GM20431 (cell line): ENCODE measurements at regions not wholly inside any gene's neighbourhood (a gene's known extent, or its start where the extent isn't known, plus 50 kb on each side); places are given as distances from the start of the nearest gene placed in this dataset.

Experiments
- in situ Hi-C: fragments of 300-500 bp; cut with MseI, MboI; formaldehyde crosslinking; loops from one replicate; pipeline ENCODE4 v1.15.0; 2020; ENCODE audit warnings: low sequenced_read_pairs; ENCODE audit not compliant: unreplicated experiment

DNA sequence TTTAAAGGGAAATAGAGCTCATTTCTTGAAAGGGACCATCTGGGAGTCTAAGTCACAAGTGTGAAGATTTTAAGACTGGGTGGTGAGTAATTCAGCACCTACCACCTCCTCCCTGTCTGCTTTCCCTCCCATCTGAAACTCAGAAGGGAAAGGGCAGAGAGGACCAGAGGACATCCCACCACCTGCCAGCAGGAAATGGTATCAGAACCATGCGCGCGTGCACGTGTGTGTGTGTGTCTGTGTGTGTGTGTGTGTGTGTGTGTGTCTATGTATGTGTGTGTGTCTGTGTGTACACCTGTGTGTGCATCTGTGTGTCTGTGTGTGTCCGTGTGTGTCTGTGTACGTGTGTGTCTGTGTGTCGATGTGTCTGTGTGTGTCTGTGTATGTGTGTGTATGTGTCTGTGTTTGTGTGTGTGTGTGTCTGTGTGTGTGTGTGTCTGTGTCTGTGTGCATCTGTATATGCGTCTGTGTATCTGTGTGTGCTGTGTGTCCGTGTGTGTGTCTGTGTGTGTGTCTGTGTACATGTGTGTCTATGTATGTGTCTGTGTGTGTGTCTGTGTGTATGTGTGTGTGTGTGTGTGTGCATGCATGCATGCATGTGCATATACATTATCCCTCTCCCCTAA, 76.8 kb downstream of the ZFP36L2 start:
- in situ Hi-C loops, result loop anchor here (25.0 kb wide), 1 partner anchor 338 kb away; no protein-coding TSS in a partner anchor

DNA sequence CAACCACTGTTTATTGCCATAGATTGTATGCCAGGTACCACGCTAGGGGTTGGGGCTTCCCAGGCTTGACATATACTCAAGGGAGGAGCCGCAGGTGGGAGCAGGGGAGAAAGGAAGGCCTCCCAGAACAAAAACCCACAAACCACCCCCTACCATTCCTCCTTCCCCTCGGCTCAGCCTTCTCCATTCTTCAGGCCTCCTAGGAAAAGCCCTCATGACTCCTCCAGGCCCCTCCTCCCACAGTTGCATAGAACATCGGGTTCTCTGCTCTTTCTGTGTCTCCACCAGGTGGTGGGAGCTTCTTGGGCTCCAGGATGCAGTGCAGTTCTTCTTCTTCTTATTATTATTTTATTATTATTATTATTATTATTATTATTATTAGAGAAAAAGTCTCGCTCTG, 80.3 kb downstream of the ZFP36L2 start:
- in situ Hi-C loops, result loop anchor here (25.0 kb wide), 1 partner anchor 341 kb away; no protein-coding TSS in a partner anchor

DNA sequence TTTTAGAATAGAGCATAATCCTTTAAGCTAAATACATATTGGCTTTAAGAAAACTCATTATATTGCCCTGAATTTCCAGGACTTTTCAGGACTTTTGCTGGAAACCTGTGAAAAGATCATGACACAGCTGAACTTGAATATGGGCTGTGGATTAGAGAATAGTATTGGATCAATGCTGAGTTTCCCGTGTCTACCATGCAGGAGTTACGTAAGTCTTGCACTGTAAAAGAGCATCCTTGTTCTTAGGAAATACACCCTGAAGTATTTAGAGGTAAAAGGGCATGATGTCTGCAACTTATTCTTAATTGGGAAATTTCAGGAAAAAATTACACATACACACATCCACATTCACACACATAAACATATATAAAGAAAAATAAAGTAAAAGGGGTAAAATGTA, 82.1 kb downstream of the ZFP36L2 start:
- in situ Hi-C loops, result loop anchor here (25.0 kb wide), 1 partner anchor 343 kb away; no protein-coding TSS in a partner anchor

DNA sequence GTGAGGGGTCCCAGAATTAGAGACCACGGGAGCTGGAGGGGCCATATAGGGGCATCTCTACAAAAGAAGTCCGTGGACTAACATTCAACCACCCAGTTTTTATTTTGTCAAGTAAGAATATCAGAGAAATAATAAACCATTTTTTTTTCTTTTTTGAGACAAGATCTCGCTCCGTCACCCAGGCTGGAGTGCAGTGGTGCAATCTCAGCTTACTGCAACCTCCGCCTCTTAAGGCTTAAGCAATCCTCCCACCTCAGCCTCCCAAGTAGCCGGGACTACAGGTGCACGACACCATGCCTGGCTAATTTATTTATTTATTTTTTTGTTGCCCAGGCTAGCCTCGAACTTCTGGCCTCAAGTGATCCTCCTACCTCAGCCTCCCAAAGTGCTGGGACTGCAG, 82.7 kb downstream of the ZFP36L2 start:
- in situ Hi-C loops, result loop anchor here (25.0 kb wide), 1 partner anchor 344 kb away; no protein-coding TSS in a partner anchor

DNA sequence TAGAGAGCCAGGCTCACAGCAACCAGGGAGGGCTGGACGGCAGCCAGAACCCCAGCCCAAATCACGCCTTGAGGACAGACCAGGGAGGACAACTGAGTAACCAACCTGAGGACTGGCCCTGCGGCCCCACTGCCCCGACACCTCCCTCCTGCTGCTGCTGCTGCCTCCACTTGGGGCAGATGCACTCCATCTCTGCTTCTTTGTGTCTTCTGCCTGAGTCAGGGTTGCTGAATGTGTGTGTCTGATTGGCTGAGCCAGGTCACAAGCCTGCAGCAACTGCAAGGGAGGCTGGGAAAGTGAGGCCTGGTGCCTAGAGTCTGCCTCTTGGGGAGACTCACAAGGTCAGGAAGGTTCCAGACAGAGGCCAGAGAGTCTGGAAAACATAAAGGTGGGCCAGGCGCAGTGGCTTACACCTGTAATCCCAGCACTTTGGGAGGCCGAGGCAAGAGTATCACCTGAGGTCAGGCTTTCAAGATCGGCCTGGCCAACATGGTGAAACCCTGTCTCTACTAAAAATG, 83.4 kb downstream of the ZFP36L2 start:
- in situ Hi-C loops, result loop anchor here (25.0 kb wide), 1 partner anchor 344 kb away; no protein-coding TSS in a partner anchor

DNA sequence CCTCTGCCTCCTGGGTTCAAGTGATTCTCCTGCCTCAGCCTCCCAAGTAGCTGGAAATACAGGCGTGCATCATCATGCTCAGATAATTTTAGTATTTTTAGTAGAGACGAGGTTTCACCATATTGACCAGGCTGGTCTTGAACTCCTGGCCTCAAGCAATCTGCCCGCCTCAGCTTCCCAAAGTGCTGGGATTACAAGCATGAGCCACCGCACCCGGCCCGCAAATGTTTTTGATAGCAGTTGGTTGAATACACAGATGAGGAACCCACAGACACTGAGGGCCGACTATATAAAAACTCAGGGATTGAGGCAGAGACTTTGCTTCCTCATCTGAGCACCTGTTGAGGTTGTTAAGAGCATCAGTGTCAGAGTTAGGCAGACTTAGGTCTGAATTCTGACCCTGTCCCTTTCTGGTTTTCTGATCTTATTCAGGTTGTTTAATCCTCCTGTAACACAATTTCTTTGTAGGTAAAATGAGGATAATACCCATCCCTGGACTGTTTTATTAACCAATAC, 84.7 kb downstream of the ZFP36L2 start:
- in situ Hi-C loops, result loop anchor here (25.0 kb wide), 1 partner anchor 346 kb away; no protein-coding TSS in a partner anchor

DNA sequence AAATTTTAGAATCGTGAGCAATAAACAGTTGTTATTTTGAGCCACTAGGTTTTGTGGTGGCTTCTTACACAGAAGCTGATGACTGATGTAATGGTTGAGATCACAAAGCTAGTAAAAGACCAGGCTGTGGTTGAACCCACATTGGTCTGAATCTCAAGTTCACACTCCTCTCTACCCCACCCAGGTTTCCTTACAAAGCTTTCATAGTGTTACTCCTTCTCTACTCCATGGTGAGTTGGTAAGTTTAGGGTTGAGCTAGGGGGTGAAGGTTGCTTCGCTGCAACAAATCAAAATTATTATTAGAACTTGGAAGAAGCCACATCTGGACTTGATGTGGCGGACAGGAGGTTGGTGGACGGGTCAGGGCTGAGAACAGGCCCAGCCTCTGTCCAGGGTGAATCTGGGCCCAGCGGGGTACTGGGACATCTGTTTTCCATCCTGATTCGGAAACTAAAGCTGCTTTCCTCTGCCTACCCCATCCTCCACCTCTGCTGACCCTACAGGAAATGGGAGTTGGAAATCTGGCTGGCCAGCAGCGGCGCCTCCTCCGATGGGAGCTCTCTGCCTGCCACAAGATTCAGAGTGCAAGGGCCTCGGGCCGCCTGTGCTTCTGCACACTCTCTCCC, 86.3 kb downstream of the ZFP36L2 start:
- in situ Hi-C loops, result loop anchor here (10.0 to 25.0 kb wide), 2 partner anchors 85 to 347 kb away; partner anchors contain the start of gene ZFP36L2

DNA sequence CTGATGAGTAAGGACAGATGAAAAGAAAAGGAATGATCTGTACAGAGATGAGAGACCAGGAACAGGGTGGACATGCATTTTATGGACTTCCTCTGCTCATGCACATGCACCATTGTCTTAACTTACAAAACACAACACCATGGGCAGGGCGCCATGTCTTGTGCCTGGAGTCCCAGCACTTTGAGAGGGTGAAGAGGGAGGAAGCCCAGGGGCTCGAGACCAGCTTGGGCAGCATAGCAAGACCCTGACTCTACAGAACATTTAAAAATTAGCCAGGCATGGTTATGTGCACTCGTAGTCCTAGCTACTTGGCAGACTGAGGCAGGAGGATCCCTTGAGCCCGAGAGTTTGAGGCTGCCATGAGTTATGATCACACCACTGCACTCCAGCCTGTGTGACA, 86.9 kb downstream of the ZFP36L2 start:
- in situ Hi-C loops, result loop anchor here (10.0 to 25.0 kb wide), 2 partner anchors 85 to 348 kb away; partner anchors contain the start of gene ZFP36L2

DNA sequence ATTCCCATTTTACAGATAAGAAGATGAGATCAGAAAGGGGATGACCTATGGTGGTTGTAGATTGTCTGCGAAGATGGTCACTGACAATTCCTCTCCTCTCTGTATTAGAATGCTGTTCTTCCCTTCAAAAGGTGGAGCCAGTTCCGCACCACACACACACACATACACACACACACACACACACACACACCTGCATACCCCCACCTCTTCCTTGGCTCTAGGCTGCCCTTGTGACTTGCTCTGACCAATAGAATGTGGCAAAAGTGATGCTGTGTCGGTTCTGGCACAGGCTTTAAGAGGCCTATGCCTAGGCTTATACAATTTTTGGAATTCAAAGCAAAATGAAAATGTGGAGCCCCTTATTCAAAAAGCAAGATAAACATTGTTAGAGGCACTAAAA, 88.0 kb downstream of the ZFP36L2 start:
- in situ Hi-C loops, result loop anchor here (10.0 to 25.0 kb wide), 2 partner anchors 86 to 349 kb away; partner anchors contain the start of gene ZFP36L2

DNA sequence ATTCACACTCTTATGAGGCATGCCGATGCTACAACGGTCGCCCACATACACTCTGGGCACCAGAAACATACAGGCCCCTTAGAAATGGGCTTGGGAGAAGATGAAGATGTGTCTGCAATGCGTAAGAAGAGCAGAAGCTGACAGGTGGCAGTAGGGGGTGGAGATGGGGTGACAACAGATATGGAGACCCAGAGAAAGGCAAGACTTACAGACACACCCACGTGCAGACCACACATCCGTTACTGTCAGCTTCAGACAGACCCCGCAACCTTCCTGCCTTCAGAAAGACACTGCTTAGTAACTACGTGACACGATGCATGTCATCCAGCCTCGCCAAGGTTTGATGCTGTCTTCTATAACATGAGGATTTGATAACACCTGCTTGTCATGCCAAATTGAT, 89.5 kb downstream of the ZFP36L2 start:
- in situ Hi-C loops, result loop anchor here (10.0 to 25.0 kb wide), 2 partner anchors 88 to 350 kb away; partner anchors contain the start of gene ZFP36L2

DNA sequence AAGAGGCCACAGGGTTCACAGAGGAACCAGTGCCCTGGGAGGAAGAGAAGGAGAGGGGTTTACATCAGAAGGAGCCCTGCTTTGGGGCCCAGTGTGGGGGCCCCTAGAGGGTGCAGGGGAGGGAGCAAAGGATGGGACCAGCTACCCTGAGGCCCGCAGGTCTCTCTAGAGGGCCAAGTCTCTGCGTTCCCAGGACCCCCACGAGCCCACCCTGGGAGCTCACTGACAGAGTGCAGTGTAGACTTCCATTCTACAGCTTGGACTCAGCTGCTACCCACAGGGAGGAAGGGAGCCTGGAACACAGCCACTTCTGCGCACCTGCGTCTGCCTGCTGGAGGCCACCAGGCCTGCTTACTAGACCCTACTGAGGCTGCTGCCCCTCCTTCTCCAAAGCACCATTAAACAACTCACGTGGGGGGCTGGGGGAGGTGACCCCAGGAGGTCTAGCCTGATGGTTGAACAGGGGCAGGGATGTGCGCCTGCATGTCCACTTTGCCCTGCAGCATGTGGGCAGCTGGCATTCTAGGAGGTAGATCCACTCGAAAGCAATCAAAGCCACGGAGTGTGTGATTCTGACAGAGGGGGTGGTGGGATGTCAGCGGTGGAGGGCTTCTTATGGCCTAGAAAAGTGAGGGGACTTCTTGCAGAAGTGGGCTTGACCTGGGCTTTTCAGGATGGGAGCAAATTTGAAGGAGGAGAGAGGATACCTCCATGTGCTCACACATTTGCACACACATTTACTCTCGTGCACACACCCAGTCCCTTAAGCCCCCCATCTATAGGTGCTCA, 90.2 kb downstream of the ZFP36L2 start:
- in situ Hi-C loops, result loop anchor here (10.0 to 25.0 kb wide), 2 partner anchors 89 to 351 kb away; partner anchors contain the start of gene ZFP36L2

DNA sequence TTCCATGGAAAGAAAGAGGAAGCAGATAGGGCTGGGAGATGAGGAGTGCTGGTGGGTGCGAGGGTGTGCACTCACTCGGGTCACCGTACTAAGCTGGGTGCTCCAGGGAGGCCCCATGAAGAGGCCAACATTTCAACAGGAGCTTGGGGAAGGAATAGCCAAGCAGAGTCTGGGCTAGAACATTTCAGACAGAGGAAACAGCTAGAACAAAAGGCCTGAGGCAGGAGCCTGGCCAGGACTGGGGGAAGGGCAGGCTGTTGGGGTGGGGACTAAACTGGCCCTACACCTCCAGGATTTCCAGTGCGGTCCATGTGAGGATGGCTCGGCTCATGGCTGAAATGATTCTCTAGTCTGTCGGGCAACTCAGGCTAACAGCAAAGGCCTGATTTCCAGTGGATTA, 90.8 kb downstream of the ZFP36L2 start:
- in situ Hi-C loops, result loop anchor here (10.0 to 25.0 kb wide), 2 partner anchors 89 to 352 kb away; partner anchors contain the start of gene ZFP36L2

DNA sequence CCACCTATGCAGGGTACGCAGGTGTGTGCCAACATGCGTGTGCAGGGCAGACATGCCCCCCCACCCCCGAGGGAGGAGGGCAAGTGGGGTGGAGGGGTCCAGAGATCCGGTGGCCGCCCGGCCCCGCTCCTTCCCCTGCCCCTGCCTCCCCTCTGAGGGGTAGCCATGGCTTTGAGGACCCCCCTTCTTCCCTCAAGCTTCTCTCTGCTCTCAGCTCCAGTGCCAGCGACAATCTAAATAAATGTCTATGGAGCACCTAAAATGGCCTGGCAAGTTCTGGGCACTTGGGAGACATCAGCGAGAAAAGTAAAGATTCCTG, 91.9 kb downstream of the ZFP36L2 start:
- in situ Hi-C loops, result loop anchor here (10.0 to 25.0 kb wide), 2 partner anchors 90 to 353 kb away; partner anchors contain the start of gene ZFP36L2

DNA sequence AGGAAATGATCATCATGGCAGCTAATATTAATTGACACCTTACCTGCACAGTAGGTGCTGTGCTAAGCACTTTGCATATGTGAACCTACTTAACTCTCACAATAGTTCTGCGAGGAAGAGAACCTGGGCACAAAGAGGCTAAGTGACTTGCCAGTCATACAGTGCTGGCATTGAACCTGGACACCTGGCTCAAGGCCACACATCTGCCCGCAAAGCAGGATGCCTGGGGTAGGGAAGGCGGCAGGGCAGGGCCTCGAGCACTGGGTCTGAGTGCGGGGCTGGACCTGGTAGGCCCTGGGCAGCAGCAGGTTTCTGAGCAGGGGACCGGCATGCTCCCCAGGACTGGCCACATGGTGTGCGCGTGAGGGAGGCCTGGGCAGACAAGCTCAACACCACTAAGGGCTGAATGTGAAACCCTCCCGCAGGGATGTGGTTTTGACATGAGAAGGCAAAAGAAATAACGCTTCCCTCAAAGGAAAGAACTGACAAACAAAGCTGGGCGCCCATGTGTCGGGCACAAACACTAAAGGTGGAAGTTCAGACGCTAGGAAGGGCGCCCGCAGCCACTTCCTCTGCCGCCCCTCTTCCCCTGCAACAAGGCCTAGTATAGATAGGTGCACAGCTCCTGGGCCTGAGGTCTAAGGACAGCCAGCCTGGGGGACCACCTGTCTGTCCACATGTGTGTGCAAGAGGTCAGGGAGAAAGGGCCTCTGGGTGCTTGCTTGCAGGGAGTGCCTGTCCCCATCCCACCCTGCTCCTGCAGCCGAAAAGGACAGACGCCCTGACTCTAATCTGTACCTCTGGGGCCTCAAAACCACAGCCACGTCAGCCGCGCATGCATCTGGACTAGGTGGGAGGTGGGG, 92.5 kb downstream of the ZFP36L2 start:
- in situ Hi-C loops, result loop anchor here (10.0 to 25.0 kb wide), 2 partner anchors 91 to 353 kb away; partner anchors contain the start of gene ZFP36L2

DNA sequence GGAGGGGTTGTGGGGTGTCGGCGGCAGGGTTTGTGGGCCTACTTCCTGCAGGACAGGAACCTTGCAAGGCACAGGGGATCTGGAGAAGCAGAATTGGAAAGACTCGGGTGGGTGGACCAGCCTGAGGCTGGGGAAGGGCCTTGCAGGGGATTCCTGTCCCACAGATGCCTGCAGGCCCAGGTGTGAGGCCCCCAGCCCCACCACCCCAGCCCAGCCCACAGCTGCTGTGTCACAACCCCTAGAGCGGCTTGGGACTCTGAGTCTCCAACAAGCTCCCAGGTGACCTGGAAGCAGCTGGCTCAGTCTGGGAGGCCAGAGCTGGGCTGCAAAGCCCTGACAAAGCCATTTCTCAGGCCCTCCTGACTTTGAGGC, 93.1 kb downstream of the ZFP36L2 start:
- in situ Hi-C loops, result loop anchor here (10.0 to 25.0 kb wide), 2 partner anchors 91 to 354 kb away; partner anchors contain the start of gene ZFP36L2

DNA sequence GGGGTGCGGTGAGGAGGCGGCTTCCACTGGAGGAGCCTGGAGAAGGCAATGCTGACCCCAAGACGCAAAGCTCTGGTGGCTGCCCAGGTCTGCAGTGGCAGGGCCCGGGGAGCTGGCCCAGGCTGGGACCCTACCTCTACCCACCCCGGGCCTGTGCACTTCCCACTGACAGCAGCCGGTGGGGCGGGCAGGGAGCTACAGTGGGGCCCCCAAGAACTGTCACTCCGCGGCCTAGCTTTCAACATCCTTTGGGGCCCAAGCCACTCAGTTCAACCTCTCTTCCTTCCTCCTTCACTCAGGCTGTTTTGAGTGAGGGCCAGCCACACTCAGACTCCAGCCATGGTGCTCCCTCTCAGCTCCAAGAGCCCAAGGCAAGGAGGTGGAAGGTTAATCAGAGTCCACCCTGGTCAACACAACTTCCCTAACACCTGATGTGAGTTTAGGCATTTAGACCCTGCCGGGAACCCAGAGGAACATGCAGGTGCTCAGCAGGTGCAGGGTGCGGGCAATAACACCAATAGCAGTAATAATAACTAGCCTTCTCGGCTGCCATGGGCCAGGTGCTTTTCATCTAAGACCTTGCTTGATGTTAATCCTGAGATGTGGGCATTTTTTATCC, 93.6 kb downstream of the ZFP36L2 start:
- in situ Hi-C loops, result loop anchor here (10.0 to 25.0 kb wide), 2 partner anchors 92 to 355 kb away; partner anchors contain the start of gene ZFP36L2

DNA sequence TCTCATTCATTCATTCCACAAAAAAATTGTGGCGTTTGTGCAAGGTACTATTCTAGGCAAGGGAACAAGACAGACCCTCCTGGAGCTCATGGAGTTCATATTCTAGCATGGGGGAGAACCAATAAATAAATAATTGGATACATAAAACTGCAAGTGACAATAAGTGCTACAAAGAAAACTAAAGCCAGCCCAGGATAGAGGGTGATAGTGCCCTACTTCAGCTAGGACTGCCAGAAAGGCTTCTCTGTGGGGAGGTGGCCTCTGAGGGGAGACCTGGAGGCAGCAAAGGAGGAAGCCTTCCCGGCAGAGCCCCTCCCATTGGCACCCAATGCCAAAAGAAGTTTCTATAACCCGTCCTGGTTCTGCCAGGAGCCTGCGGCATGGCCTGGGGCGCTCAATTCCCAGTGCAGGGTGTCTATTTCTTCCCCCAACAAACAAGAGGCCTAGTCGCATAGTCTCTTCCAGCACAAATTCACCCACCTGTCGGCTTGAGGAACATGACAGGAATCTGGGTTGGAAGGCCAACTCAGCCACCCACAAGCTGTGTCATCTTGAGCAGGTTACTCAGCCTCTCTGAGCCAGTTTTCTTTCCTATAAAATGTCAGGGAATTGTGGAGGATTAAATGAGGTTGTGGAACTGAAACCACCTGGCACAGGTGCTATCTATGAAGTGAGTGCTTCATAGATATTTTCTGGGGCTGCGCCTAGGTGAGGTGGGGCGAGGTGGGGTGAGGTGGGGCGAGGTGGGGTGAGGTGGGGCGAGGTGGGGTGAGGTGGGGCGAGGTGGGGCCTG, 94.3 kb downstream of the ZFP36L2 start:
- in situ Hi-C loops, result loop anchor here (10.0 to 25.0 kb wide), 2 partner anchors 93 to 355 kb away; partner anchors contain the start of gene ZFP36L2
